IMR-90 (cell line): ENCODE measurements at regions not wholly inside any gene's neighbourhood (a gene's known extent, or its start where the extent isn't known, plus 50 kb on each side); places are given as distances from the start of the nearest gene placed in this dataset.

ENCODE experiments used
- ATAC-seq: fragments of 200-7000 bp; cut with Tn5 transposase; 2 replicates; pipeline ENCODE4 v1.9.1; 2020; ENCODE audit warnings: low read depth, mild to moderate bottlenecking, moderate library complexity
- BruUV-seq: library from RNA; stranded (reverse); fragments of 400-500 nt; replicated peaks from 2 replicates; lab custom pipeline; 2021; lab: Mats Ljungman, UMichigan
- CTCF ChIA-PET: fragments of 300-600 bp; formaldehyde crosslinking; extraction: SDS; loops from one replicate; lab custom pipeline; 2021; ENCODE audit warnings: antibody characterized with exemption; lab: Yijun Ruan, JAX
- POLR2A ChIA-PET: fragments of 300-600 bp; sonication (Branson Sonifier 250); formaldehyde crosslinking; loops from one replicate; lab custom pipeline; 2022; ENCODE audit warnings: antibody characterized with exemption; ENCODE audit not compliant: unreplicated experiment; lab: Charles Lee
- DNase-seq: peaks from one replicate; pipeline ENCODE4 v3.0.0; 2013
- H2AFZ ChIP-seq: replicated peaks from 2 replicates; pipeline ENCODE3; 2013; ENCODE audit warnings: low read length, mild to moderate bottlenecking; ENCODE audit not compliant: poor library complexity
- H2AK5ac ChIP-seq: 2 replicates; pipeline ENCODE4 v1.6.1; 2013; ENCODE audit warnings: low read depth, low read length, inconsistent platforms
- H2AK9ac ChIP-seq: replicated peaks from 2 replicates; pipeline ENCODE3; 2013; ENCODE audit warnings: mild to moderate bottlenecking, low read depth, low read length, moderate library complexity; ENCODE audit not compliant: poor library complexity
- H2BK120ac ChIP-seq: 2 replicates; pipeline ENCODE4 v1.6.1; 2013; ENCODE audit warnings: low read depth, low read length, inconsistent platforms
- H2BK15ac ChIP-seq: 3 replicates; pipeline ENCODE4 v1.6.1; 2013; ENCODE audit warnings: low read depth, low read length, inconsistent platforms
- H2BK20ac ChIP-seq: 2 replicates; pipeline ENCODE4 v1.6.1; 2013; ENCODE audit warnings: low read depth, mild to moderate bottlenecking, inconsistent platforms, low read length, moderate library complexity
- H2BK5ac ChIP-seq: 2 replicates; pipeline ENCODE4 v1.6.1; 2013; ENCODE audit warnings: mild to moderate bottlenecking, low read depth, low read length, inconsistent platforms; ENCODE audit not compliant: poor library complexity, severe bottlenecking
- H3K14ac ChIP-seq: replicated peaks from 2 replicates; pipeline ENCODE4 v1.6.1; 2013; ENCODE audit warnings: low read depth, low read length, inconsistent platforms
- H3K18ac ChIP-seq: 2 replicates; pipeline ENCODE4 v1.6.1; 2013; ENCODE audit warnings: low read depth, low read length, control low read depth
- H3K23ac ChIP-seq: 2 replicates; pipeline ENCODE4 v1.6.1; 2013; ENCODE audit warnings: low read depth, low read length, inconsistent platforms
- H3K27ac ChIP-seq: 2 replicates; pipeline ENCODE4 v1.5.1; 2013; ENCODE audit warnings: mild to moderate bottlenecking, control low read depth, low read length; ENCODE audit not compliant: insufficient read depth
- H3K27me3 ChIP-seq: 2 replicates; pipeline ENCODE4 v1.6.1; 2013; ENCODE audit warnings: low read length; ENCODE audit not compliant: control insufficient read depth, insufficient read depth
- H3K36me3 ChIP-seq: 2 replicates; pipeline ENCODE4 v1.6.1; 2013; ENCODE audit warnings: low read length, mixed read lengths; ENCODE audit not compliant: control insufficient read depth, insufficient read depth
- H3K4ac ChIP-seq: 2 replicates; pipeline ENCODE4 v1.6.1; 2013; ENCODE audit warnings: low read depth, low read length, inconsistent platforms
- H3K4me1 ChIP-seq: 2 replicates; pipeline ENCODE4 v1.6.1; 2013; ENCODE audit warnings: low read length, mixed read lengths; ENCODE audit not compliant: control insufficient read depth, insufficient read depth
- H3K4me2 ChIP-seq: 2 replicates; pipeline ENCODE4 v1.6.1; 2013; ENCODE audit warnings: low read depth, mild to moderate bottlenecking, control low read depth, low read length, moderate library complexity
- H3K4me3 ChIP-seq: 2 replicates; pipeline ENCODE4 v1.5.1; 2013; ENCODE audit warnings: low read depth, mild to moderate bottlenecking, control low read depth, low read length, moderate library complexity; ENCODE audit not compliant: insufficient read depth
- H3K56ac ChIP-seq: 2 replicates; pipeline ENCODE4 v1.6.1; 2013; ENCODE audit warnings: low read length, inconsistent platforms; ENCODE audit not compliant: insufficient read depth; ENCODE audit errors: extremely low read depth
- H3K79me1 ChIP-seq, 2 experiments: 2 replicates each; pipeline ENCODE4 v1.6.1; 2013; ENCODE audit warnings: low read length in 2 of 2, inconsistent platforms in 1 of 2, low read depth in 1 of 2
- H3K9ac ChIP-seq: 2 replicates; pipeline ENCODE4 v1.6.1; 2013; ENCODE audit warnings: low read depth, low read length, control low read depth
- H3K9me1 ChIP-seq: 2 replicates; pipeline ENCODE4 v1.6.1; 2013; ENCODE audit warnings: low read length, inconsistent platforms; ENCODE audit not compliant: insufficient read depth
- H3K9me3 ChIP-seq: 2 replicates; pipeline ENCODE4 v1.6.1; 2013; ENCODE audit warnings: low read length; ENCODE audit not compliant: control insufficient read depth, insufficient read depth
- H4K20me1 ChIP-seq: 2 replicates; pipeline ENCODE4 v1.6.1; 2013; ENCODE audit warnings: low read length, inconsistent platforms; ENCODE audit not compliant: insufficient read depth
- H4K5ac ChIP-seq: 2 replicates; pipeline ENCODE4 v1.6.1; 2013; ENCODE audit warnings: mild to moderate bottlenecking, low read depth, low read length, control low read depth
- H4K8ac ChIP-seq, 2 experiments: 2 replicates each; pipeline ENCODE4 v1.6.1; 2013; ENCODE audit warnings: low read depth in 2 of 2, low read length in 2 of 2, control low read depth in 1 of 2, inconsistent platforms in 1 of 2
- H4K91ac ChIP-seq: 2 replicates; pipeline ENCODE4 v1.6.1; 2013; ENCODE audit warnings: low read depth, low read length, inconsistent platforms; ENCODE audit not compliant: insufficient read depth
- BHLHE40 ChIP-seq: fragments of 150-350 bp; IDR thresholded peaks from 2 replicates; pipeline ENCODE4 v1.6.1; 2016; ENCODE audit warnings: mild to moderate bottlenecking, low read depth, low read length
- CEBPB ChIP-seq: IDR thresholded peaks from 2 replicates; pipeline ENCODE4 v1.6.1; 2012; ENCODE audit warnings: low read depth, low read length, improper control_type of control experiment
- CHD1 ChIP-seq: IDR thresholded peaks from 2 replicates; pipeline ENCODE4 v1.6.1; 2012; ENCODE audit warnings: low read depth, low read length, improper control_type of control experiment
- CTCF ChIP-seq: conservative IDR thresholded peaks from 2 replicates; pipeline ENCODE4 v1.5.1; 2012; ENCODE audit warnings: mild to moderate bottlenecking, low read depth, low read length, improper control_type of control experiment
- ELK1 ChIP-seq: fragments of 150-350 bp; IDR thresholded peaks from 2 replicates; pipeline ENCODE4 v1.6.1; 2016; ENCODE audit warnings: low read depth, mild to moderate bottlenecking, low read length, moderate library complexity, borderline replicate concordance
- FOS ChIP-seq: fragments of 150-350 bp; IDR thresholded peaks from 2 replicates; pipeline ENCODE4 v1.6.1; 2016; ENCODE audit warnings: low read depth, low read length
- MAFK ChIP-seq: IDR thresholded peaks from 2 replicates; pipeline ENCODE4 v1.6.1; 2012; ENCODE audit warnings: low read depth, low read length, improper control_type of control experiment
- MAZ ChIP-seq: IDR thresholded peaks from 2 replicates; pipeline ENCODE4 v1.6.1; 2012; ENCODE audit warnings: low read depth, mild to moderate bottlenecking, low read length, improper control_type of control experiment, moderate library complexity, borderline replicate concordance
- MXI1 ChIP-seq: IDR thresholded peaks from 2 replicates; pipeline ENCODE4 v1.6.1; 2012; ENCODE audit warnings: low read depth, mild to moderate bottlenecking, low read length, moderate library complexity, borderline replicate concordance
- NFE2L2 ChIP-seq: fragments of 150-350 bp; IDR thresholded peaks from 2 replicates; pipeline ENCODE4 v1.6.1; 2016; ENCODE audit warnings: low read depth, mild to moderate bottlenecking, low read length
- POLR2A ChIP-seq: IDR thresholded peaks from 2 replicates; pipeline ENCODE4 v1.6.1; 2012; ENCODE audit warnings: mild to moderate bottlenecking, low read depth, low read length
- RAD21 ChIP-seq: IDR thresholded peaks from 2 replicates; pipeline ENCODE4 v1.6.1; 2012; ENCODE audit warnings: low read length, improper control_type of control experiment
- RCOR1 ChIP-seq: IDR thresholded peaks from 2 replicates; pipeline ENCODE4 v1.6.1; 2012; ENCODE audit warnings: mild to moderate bottlenecking, low read length, improper control_type of control experiment; ENCODE audit not compliant: insufficient replicate concordance
- RFX5 ChIP-seq: IDR thresholded peaks from 2 replicates; pipeline ENCODE4 v1.8.0; 2012; ENCODE audit warnings: low read depth, mild to moderate bottlenecking, low read length, moderate library complexity
- SMC3 ChIP-seq: fragments of 150-350 bp; IDR thresholded peaks from 2 replicates; pipeline ENCODE4 v1.6.1; 2016; ENCODE audit warnings: low read depth, mild to moderate bottlenecking, antibody characterized with exemption, low read length, moderate library complexity
- USF2 ChIP-seq: fragments of 150-350 bp; IDR thresholded peaks from 2 replicates; pipeline ENCODE4 v1.6.1; 2017; ENCODE audit warnings: mild to moderate bottlenecking, antibody characterized with exemption, low read length, low read depth
- WGBS, 2 experiments: methylation state at CpG; one replicate each; pipeline versions ENCODE4 v1.1.5 to v1.1.7; 2013; ENCODE audit warnings: missing lambda C conversion rate in 2 of 2; ENCODE audit not compliant: insufficient read length in 1 of 2; ENCODE audit errors: extremely low coverage in 2 of 2; 5-methylcytosine and 5-hydroxymethylcytosine counted together
- dilution Hi-C: fragments of 300-500 bp; cut with HindIII; formaldehyde crosslinking; loops from one replicate; pipeline ENCODE4 v1.14.3; 2018; ENCODE audit warnings: low sequenced_read_pairs; ENCODE audit not compliant: unreplicated experiment
- in situ Hi-C: fragments of 300-500 bp; cut with MboI; formaldehyde crosslinking; loops from 3 replicates; pipeline ENCODE4 v1.14.3; 2019; ENCODE audit warnings: low sequenced_read_pairs, inconsistent platforms, mixed read lengths
- intact Hi-C: fragments of 100-400 bp; cut with micrococcal nuclease; formaldehyde crosslinking; loops from 2 replicates; pipeline ENCODE4 v1.10.0; 2022

GRCh38 chrX:100217547-100217946 is 192.5 kb downstream of the PCDH19 start:
- no CpG with 5 or more reads among the region's 1 CpG for WGBS, 2 experiments
- Histone ChIP-seq H3K56ac (no peak overlapping the region), H3K4me1 (no peaks in the 10 kb centered on the region), H2AFZ (no peak overlapping the region), H3K4me2 (no peak overlapping the region), H3K9me3 (no peaks in the 10 kb centered on the region; the same call in 1 of the 2 replicates), H3K27ac (no peak overlapping the region), H3K9me1 (no peaks in the 10 kb centered on the region), H4K91ac (no peak overlapping the region), H4K8ac (no peak overlapping the region), H4K20me1 (no peaks in the 10 kb centered on the region), H2BK15ac (no peak overlapping the region), H3K9ac (no peak overlapping the region), H3K4ac (no peak overlapping the region), H3K36me3 (no peaks in the 10 kb centered on the region), H2BK20ac (no peak overlapping the region), H3K4me3 (no peak overlapping the region), H2BK5ac (no peak overlapping the region), H3K14ac (no peak overlapping the region), H3K27me3 (no peaks in the 10 kb centered on the region), H2AK5ac (no peak overlapping the region), H3K79me1 (no peaks in the 10 kb centered on the region), H3K18ac (no peak overlapping the region), H2BK120ac (no peak overlapping the region), H4K5ac (no peak overlapping the region), H3K23ac (no peak overlapping the region), H2AK9ac (no peak overlapping the region)
- ATAC-seq (no peak), DNase-seq (no peak)
- in situ Hi-C loops: no loop called here
- ChIA-PET CTCF (no interaction called here), POLR2A (no interaction called here)
- TF ChIP-seq MXI1: no peak
- TF ChIP-seq CEBPB: no peak
- TF ChIP-seq RFX5: no peak
- no peak for TF ChIP-seq BHLHE40
- no peak for TF ChIP-seq CTCF
- TF ChIP-seq USF2: no peak
- no peak for TF ChIP-seq MAFK
- TF ChIP-seq NFE2L2: no peak
- no peak for TF ChIP-seq MAZ
- TF ChIP-seq RCOR1: no peak
- TF ChIP-seq FOS: no peak
- no peak for TF ChIP-seq RAD21
- TF ChIP-seq CHD1: no peak
- no peak for TF ChIP-seq ELK1
- TF ChIP-seq SMC3: no peak
- TF ChIP-seq POLR2A: no peak
- dilution Hi-C loops: no loop called here
- BruUV-seq: no TSS peak
- intact Hi-C loops: no loop called here
